ENCODE measurements at regions not wholly inside any gene's neighbourhood (a gene's known extent, or its start where the extent isn't known, plus 50 kb on each side); places are given as distances from the start of the nearest gene placed in this dataset.

- DNase-seq = no peak
Observed at GRCh38 chr17:33481652-33482051, 188.6 kb upstream of the ASIC2 start.

GRCh38 chr17:33482636-33483035 is 189.5 kb upstream of the ASIC2 start:
- no peak for DNase-seq

- no peak for DNase-seq
Observed at GRCh38 chr17:33484559-33484958, 191.5 kb upstream of the ASIC2 start.

GRCh38 chr17:33486135-33486885 is 193.2 kb upstream of the ASIC2 start:
- no peak for DNase-seq

GRCh38 chr17:33487187-33487879 is 194.2 kb upstream of the ASIC2 start:
- DNase-seq = no peak

GRCh38 chr17:33491871-33492481 is 198.9 kb upstream of the ASIC2 start:
- no peak for DNase-seq

- no peak for DNase-seq
Observed at GRCh38 chr17:33492731-33493265, 199.7 kb upstream of the ASIC2 start.

- no peak for DNase-seq
Observed at GRCh38 chr17:33493566-33493965, 200.5 kb upstream of the ASIC2 start.

- no peak for DNase-seq
Observed at GRCh38 chr17:33494151-33494550, 201.1 kb upstream of the ASIC2 start.

- no peak for DNase-seq
Observed at GRCh38 chr17:33497623-33498022, 204.5 kb upstream of the ASIC2 start.

GRCh38 chr17:33498069-33498468 is 205.0 kb upstream of the ASIC2 start:
- no peak for DNase-seq

- no peak for DNase-seq
Observed at GRCh38 chr17:33499040-33499439, 205.9 kb upstream of the ASIC2 start.

- DNase-seq = no peak
Observed at GRCh38 chr17:33500151-33500550, 207.1 kb upstream of the ASIC2 start.

GRCh38 chr17:33501185-33501584 is 208.1 kb upstream of the ASIC2 start:
- DNase-seq = no peak

GRCh38 chr17:33504571-33504970 is 211.5 kb upstream of the ASIC2 start:
- DNase-seq = no peak

- no peak for DNase-seq
Observed at GRCh38 chr17:33506889-33507650, 214.0 kb upstream of the ASIC2 start.

GRCh38 chr17:33508215-33508614 is 215.1 kb upstream of the ASIC2 start:
- no peak for DNase-seq

GRCh38 chr17:33509331-33509730 is 216.2 kb upstream of the ASIC2 start:
- DNase-seq = no peak

- DNase-seq = no peak
Observed at GRCh38 chr17:33511670-33512069, 218.6 kb upstream of the ASIC2 start.

GRCh38 chr17:33512113-33512512 is 219.0 kb upstream of the ASIC2 start:
- no peak for DNase-seq

GRCh38 chr17:33513769-33514168 is 220.7 kb upstream of the ASIC2 start:
- no peak for DNase-seq

GRCh38 chr17:33514369-33514768 is 221.3 kb upstream of the ASIC2 start:
- DNase-seq = no peak

GRCh38 chr17:33515974-33516373 is 222.9 kb upstream of the ASIC2 start:
- no peak for DNase-seq
